ENCODE measurements at regions not wholly inside any gene's neighbourhood (a gene's known extent, or its start where the extent isn't known, plus 50 kb on each side); places are given as distances from the start of the nearest gene placed in this dataset.

- TF ChIP-seq CTCF (IDR thresholded peaks at IDR 0.05), result no peak
- TF ChIP-seq EP300 (IDR thresholded peaks at IDR 0.05), result no peak
- no peak for TF ChIP-seq POLR2A (IDR thresholded peaks at IDR 0.05)
- H3K27me3 ChIP-seq, result no peaks in the 10 kb centered on the region
- no peak overlapping the region for H3K27ac ChIP-seq
- no peaks in the 10 kb centered on the region for H3K9me3 ChIP-seq
- 54 to 69% (median 62%) methylated on average over 1 of the region's 1 CpG for WGBS, 3 donors
- DNase-seq, result no peak
- H3K36me3 ChIP-seq, result no peaks in the 10 kb centered on the region
- intact Hi-C loops (cut with DNase I), result no loop called here
- H3K4me1 ChIP-seq (ENCODE audit: insufficient read depth), result no peaks in the 10 kb centered on the region
- H3K4me3 ChIP-seq, result no peak overlapping the region
These were observed 696.5 kb upstream of the CDH9 start for GRCh38 chr5:27734838-27735237.

GRCh38 chr5:27733237-27733636, 694.9 kb upstream of the CDH9 start:
- Histone ChIP-seq H3K4me3 (no peak overlapping the region), H3K27ac (no peak overlapping the region), H3K27me3 (no peaks in the 10 kb centered on the region), H3K9me3 (no peaks in the 10 kb centered on the region), H3K4me1 (ENCODE audit: insufficient read depth) (no peaks in the 10 kb centered on the region), H3K36me3 (no peaks in the 10 kb centered on the region)
- TF ChIP-seq POLR2A (IDR thresholded peaks at IDR 0.05), result no peak
- DNase-seq, result no peak
- intact Hi-C loops (cut with DNase I), result no loop called here

GRCh38 chr5:27727254-27727653, 688.9 kb upstream of the CDH9 start:
- H3K9me3 ChIP-seq, result no peaks in the 10 kb centered on the region
- TF ChIP-seq EP300 (IDR thresholded peaks at IDR 0.05) (no peak), CTCF (IDR thresholded peaks at IDR 0.05) (no peak), POLR2A (IDR thresholded peaks at IDR 0.05) (no peak)
- H3K36me3 ChIP-seq, result no peaks in the 10 kb centered on the region
- intact Hi-C loops (cut with DNase I), result no loop called here
- H3K27ac ChIP-seq, result no peak overlapping the region
- no peaks in the 10 kb centered on the region for H3K4me1 ChIP-seq (ENCODE audit: insufficient read depth)
- no peaks in the 10 kb centered on the region for H3K27me3 ChIP-seq
- no peak for DNase-seq
- no peak overlapping the region for H3K4me3 ChIP-seq

GRCh38 chr5:27722337-27722736, 684.0 kb upstream of the CDH9 start:
- intact Hi-C loops (cut with DNase I), result no loop called here
- no peak for DNase-seq
- Histone ChIP-seq H3K4me3 (no peak overlapping the region), H3K27ac (no peak overlapping the region), H3K27me3 (no peaks in the 10 kb centered on the region), H3K9me3 (no peaks in the 10 kb centered on the region), H3K4me1 (ENCODE audit: insufficient read depth) (no peaks in the 10 kb centered on the region), H3K36me3 (no peaks in the 10 kb centered on the region)
- TF ChIP-seq EP300 (IDR thresholded peaks at IDR 0.05), result no peak
- no peak for TF ChIP-seq CTCF (IDR thresholded peaks at IDR 0.05)
- no peak for TF ChIP-seq POLR2A (IDR thresholded peaks at IDR 0.05)

- 63 to 75% (median 74%) methylated on average over 3 of the region's 3 CpGs for WGBS, 3 donors
- no peaks in the 10 kb centered on the region for H3K27me3 ChIP-seq
- intact Hi-C loops (cut with DNase I), result no loop called here
- H3K9me3 ChIP-seq, result no peaks in the 10 kb centered on the region
- no peaks in the 10 kb centered on the region for H3K4me1 ChIP-seq (ENCODE audit: insufficient read depth)
- no peak overlapping the region for H3K4me3 ChIP-seq
- H3K36me3 ChIP-seq, result no peaks in the 10 kb centered on the region
- TF ChIP-seq CTCF (IDR thresholded peaks at IDR 0.05), result no peak
- TF ChIP-seq POLR2A (IDR thresholded peaks at IDR 0.05), result no peak
- no peak for TF ChIP-seq EP300 (IDR thresholded peaks at IDR 0.05)
- no peak overlapping the region for H3K27ac ChIP-seq
- DNase-seq, result no peak
These were observed 670.1 kb upstream of the CDH9 start for GRCh38 chr5:27708534-27708933.

Data from ovary (tissue), 7 donors.